Coronary artery (tissue), 2 donors: ENCODE measurements at regions not wholly inside any gene's neighbourhood (a gene's known extent, or its start where the extent isn't known, plus 50 kb on each side); places are given as distances from the start of the nearest gene placed in this dataset.

Experiments used
- DNase-seq: peaks from one replicate; pipeline ENCODE4 v3.0.0-alpha.2; 2017; ENCODE audit warnings: low spot score
- H3K27ac ChIP-seq, 2 donors: fragments of 200-600 bp; sonication (generic); one replicate each; pipeline ENCODE4 v1.5.1; 2016 to 2019
- H3K4me3 ChIP-seq: fragments of 200-600 bp; sonication (generic); 2 replicates; pipeline ENCODE4 v1.5.1; 2016; ENCODE audit warnings: mild to moderate bottlenecking, moderate library complexity
- CTCF ChIP-seq: fragments of 200-600 bp; sonication (generic); IDR thresholded peaks from one replicate; pipeline ENCODE4 v1.5.1; 2019; ENCODE audit warnings: antibody characterized with exemption

- Histone ChIP-seq H3K27ac (no peak overlapping the region), H3K4me3 (no peak overlapping the region)
- DNase-seq, result no peak
- TF ChIP-seq CTCF, result no peak
Measured at GRCh38 chr1:184858288-184858687, 103.6 kb upstream of the EDEM3 start.

GRCh38 chr1:184854496-184855140 lies 100.0 kb upstream of the EDEM3 start:
- no peak for TF ChIP-seq CTCF
- peak overlapping the region in 1 of 2 donors; percentile 14 for H3K27ac ChIP-seq
- no peak overlapping the region for H3K4me3 ChIP-seq
- DNase-seq, result no peak

- no peak for TF ChIP-seq CTCF
- H3K27ac ChIP-seq, result peak overlapping the region in 1 of 2 donors; percentile 14
- H3K4me3 ChIP-seq, result no peak overlapping the region
- no peak for DNase-seq
Measured at GRCh38 chr1:184854036-184854435, 99.4 kb upstream of the EDEM3 start.

- DNase-seq, result no peak
- no peak for TF ChIP-seq CTCF
- Histone ChIP-seq H3K4me3 (no peak overlapping the region), H3K27ac (peak overlapping the region in 1 of 2 donors; percentile 35)
Measured at GRCh38 chr1:184851822-184852746, 97.4 kb upstream of the EDEM3 start.

GRCh38 chr1:184843732-184844495 lies 89.3 kb upstream of the EDEM3 start:
- no peak for DNase-seq
- no peak overlapping the region for H3K27ac ChIP-seq
- TF ChIP-seq CTCF, result no peak
- H3K4me3 ChIP-seq, result no peak overlapping the region

GRCh38 chr1:184840596-184840995 lies 85.9 kb upstream of the EDEM3 start:
- Histone ChIP-seq H3K4me3 (no peak overlapping the region), H3K27ac (no peak overlapping the region)
- no peak for DNase-seq
- TF ChIP-seq CTCF, result no peak
